ENCODE measurements at regions not wholly inside any gene's neighbourhood (a gene's known extent, or its start where the extent isn't known, plus 50 kb on each side); places are given as distances from the start of the nearest gene placed in this dataset.

GRCh38 chr19:30091856-30092255 is 149.8 kb downstream of the URI1 start:
- no peak for TF ChIP-seq BRCA1 (IDR thresholded peaks at IDR 0.05)
- no peak for TF ChIP-seq BRCA1 (CRISPR knock-in tag; IDR thresholded peaks at IDR 0.05)
- no peak for TF ChIP-seq TAL1 (IDR thresholded peaks at IDR 0.05)
- no peak for TF ChIP-seq ZNF274 (IDR thresholded peaks at IDR 0.05; ENCODE audit: borderline replicate concordance, low read depth, low read length)
- TF ChIP-seq ETV5 (CRISPR knock-in tag; IDR thresholded peaks at IDR 0.05; ENCODE audit: low read depth): no peak
- no peak for TF ChIP-seq EGR1 (conservative IDR thresholded peaks at IDR 0.05)
- TF ChIP-seq CTCF (IDR thresholded peaks at IDR 0.05 in 2 of 3, conservative IDR thresholded peaks at IDR 0.05 in 1 of 3; ENCODE audit: insufficient read depth in 2 of 3, low read depth in 1 of 3, low read length in 3 of 3): no peak
- no peak for TF ChIP-seq CBFA2T2 (conservative IDR thresholded peaks at IDR 0.05)
- TF ChIP-seq CHD7 (IDR thresholded peaks at IDR 0.05; ENCODE audit: low read depth, low read length): no peak

Data from K562 (cell line).